ENCODE measurements at regions not wholly inside any gene's neighbourhood (a gene's known extent, or its start where the extent isn't known, plus 50 kb on each side); places are given as distances from the start of the nearest gene placed in this dataset.

DNA sequence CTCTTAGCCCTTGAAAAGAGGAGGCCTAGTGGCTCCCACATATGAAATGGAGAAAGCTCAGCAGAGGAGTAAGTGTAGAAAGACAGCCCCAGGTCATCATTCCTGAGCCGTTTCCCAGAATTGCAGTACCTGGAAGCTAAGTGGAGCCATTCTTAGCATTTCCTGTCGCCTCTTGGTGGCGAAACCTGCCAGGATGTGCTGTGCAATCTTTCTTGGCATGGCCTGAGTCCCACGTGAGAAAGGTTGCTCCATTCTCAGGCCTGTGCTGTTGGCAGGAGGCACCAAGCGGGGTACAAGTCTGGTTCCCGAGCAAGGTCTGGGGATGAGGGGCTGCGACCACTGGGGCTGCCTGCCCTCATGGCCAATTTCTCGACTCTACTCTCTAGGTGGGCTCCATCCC, 207.2 kb upstream of the TPM1 start:
- TF ChIP-seq, protein P1, sequence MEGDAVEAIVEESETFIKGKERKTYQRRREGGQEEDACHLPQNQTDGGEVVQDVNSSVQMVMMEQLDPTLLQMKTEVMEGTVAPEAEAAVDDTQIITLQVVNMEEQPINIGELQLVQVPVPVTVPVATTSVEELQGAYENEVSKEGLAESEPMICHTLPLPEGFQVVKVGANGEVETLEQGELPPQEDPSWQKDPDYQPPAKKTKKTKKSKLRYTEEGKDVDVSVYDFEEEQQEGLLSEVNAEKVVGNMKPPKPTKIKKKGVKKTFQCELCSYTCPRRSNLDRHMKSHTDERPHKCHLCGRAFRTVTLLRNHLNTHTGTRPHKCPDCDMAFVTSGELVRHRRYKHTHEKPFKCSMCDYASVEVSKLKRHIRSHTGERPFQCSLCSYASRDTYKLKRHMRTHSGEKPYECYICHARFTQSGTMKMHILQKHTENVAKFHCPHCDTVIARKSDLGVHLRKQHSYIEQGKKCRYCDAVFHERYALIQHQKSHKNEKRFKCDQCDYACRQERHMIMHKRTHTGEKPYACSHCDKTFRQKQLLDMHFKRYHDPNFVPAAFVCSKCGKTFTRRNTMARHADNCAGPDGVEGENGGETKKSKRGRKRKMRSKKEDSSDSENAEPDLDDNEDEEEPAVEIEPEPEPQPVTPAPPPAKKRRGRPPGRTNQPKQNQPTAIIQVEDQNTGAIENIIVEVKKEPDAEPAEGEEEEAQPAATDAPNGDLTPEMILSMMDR (conservative IDR thresholded peaks at IDR 0.05; ENCODE audit: low read length), result no peak
- DNase-seq (ENCODE audit: low read depth), result peak; percentile 19
- H3K4me3 ChIP-seq (ENCODE audit: low read length), result no peak overlapping the region

DNA sequence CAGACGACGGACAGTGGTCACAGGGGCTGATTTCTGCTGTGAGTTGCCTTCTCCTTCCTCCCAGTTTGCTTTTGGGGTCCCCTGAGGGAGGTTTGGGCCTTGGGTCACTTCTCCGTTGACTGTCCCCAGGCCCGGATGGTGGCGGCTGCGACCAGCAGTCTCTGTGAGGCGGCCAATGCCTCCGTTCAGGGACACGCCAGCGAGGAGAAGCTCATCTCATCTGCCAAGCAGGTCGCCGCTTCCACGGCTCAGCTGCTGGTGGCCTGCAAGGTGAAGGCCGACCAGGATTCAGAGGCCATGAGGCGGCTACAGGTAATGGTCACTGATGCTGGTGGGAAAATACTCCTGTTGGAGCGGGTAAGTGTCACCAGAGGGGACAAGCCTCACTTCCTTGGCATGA, 206.8 kb upstream of the TPM1 start:
- H3K4me3 ChIP-seq (ENCODE audit: low read length), result no peak overlapping the region
- no peak for DNase-seq (ENCODE audit: low read depth)
- TF ChIP-seq, protein P1 (conservative IDR thresholded peaks at IDR 0.05; ENCODE audit: low read length), result no peak

DNA sequence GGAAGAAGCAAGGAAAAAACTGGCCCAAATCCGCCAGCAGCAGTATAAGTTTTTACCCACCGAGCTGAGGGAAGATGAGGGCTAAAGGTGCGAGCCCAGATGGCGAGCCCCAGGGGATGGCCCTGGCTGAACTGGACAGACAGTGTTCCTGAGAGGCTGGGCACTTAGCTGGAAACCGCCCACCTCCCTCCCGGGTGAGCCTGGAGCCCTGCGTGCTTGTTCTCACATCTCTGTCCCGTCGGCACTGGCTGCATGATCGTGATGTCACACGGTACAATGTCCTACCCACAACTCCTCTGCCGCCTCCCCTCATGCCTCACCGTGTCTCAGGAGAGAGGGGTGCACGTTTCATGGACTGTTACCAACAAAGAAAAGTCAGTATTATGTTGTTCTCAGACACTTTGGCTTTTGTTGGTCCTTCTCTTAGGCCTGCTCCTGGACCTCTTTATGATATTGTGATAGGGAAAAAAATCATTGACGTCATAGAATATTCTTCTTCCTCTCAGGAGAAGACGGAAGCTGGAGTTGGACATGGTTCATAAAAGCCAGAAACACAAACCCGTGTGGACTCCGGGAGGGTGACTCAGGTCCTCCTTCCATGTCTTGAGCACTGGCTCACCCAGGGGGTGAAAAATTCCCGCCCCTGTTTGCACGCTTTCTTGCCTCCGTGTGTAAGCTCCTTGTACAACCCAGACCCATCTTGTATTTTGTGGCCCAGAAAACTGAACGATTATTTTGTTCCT, 201.8 kb upstream of the TPM1 start:
- no peak overlapping the region for H3K4me3 ChIP-seq (ENCODE audit: low read length)
- no peak for DNase-seq (ENCODE audit: low read depth)
- TF ChIP-seq, protein P1 (conservative IDR thresholded peaks at IDR 0.05; ENCODE audit: low read length), result no peak

DNA sequence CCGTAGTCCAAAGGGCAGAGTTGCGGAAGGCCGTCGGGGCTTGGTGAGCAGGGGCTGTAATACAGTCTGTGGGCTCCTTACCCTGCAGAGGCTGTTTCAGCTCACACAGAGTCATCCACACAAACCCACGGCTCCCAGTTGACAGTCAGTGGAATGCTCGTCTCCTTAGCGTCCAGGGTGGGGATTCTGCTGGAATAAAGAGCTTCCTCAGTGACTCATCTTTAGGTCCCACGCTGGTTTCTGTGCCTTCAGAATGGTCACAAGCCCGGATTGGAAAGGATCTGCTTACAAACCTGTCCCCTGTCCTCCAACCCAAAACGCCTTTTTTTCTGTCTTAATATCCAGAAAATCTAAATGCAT, 201.3 kb upstream of the TPM1 start:
- peak; percentile 35 for DNase-seq (ENCODE audit: low read depth)
- TF ChIP-seq, protein P1 (conservative IDR thresholded peaks at IDR 0.05; ENCODE audit: low read length), result no peak
- no peak overlapping the region for H3K4me3 ChIP-seq (ENCODE audit: low read length)

DNA sequence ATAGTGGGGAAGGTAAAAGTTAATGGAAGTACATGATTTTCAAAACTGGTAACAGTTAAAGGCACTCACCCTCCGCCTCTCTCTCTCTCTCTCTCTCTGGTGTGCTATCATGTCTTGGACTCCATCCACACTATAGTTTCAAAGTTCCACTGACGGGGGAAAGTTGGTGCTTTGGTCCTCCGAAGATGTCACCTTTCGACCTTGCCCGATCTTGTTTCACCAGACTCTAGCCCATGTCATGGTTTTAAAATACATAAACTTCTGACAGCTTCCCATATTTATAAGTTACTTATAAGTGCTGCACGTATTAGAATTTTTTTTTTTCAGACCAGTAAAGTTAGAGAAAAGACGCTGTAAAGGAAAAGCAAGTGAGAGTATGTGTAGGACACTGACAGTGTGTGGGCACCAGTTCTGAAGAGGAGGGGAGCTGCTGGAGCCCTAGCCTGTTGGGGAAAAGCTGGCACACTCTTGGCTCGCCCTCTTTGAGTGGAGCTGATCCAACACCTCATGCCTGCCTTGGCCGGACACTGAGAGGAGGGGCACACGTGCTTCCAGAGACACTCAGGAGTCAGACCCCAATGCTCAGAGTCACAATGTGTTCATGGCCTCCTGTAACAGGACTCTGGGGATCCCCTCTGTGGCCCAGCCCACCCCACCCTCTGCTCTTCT, 200.5 kb upstream of the TPM1 start:
- H3K4me3 ChIP-seq (ENCODE audit: low read length), result no peak overlapping the region

DNA sequence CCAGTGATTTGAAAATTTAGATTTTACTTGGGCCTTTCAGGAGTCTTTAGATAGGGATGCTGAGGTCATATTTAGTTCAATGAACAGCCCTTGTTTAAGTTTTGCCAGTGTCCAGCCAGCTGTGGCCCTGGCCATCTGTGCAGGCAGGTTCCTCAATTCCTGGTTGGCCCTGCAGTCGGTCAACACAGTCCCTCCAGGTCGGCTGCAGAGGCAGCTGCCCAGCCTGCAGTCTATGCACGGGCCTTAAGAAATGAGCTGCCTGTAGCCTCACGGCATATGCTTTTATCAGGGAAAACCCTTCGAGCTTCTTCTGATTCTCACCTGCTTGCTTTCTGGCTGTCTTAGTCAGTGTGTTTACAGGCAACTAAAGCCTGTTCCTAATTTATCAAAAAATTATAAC, 199.2 kb upstream of the TPM1 start:
- TF ChIP-seq, protein P1 (conservative IDR thresholded peaks at IDR 0.05; ENCODE audit: low read length), result no peak
- no peak overlapping the region for H3K4me3 ChIP-seq (ENCODE audit: low read length)
- no peak for DNase-seq (ENCODE audit: low read depth)

More for the DNA sequence above, 200.5 kb upstream of the TPM1 start:
- DNase-seq (ENCODE audit: low read depth), result no peak
- TF ChIP-seq, protein P1 (conservative IDR thresholded peaks at IDR 0.05; ENCODE audit: low read length), result no peak
